GM12878 (cell line): ENCODE measurements at regions not wholly inside any gene's neighbourhood (a gene's known extent, or its start where the extent isn't known, plus 50 kb on each side); places are given as distances from the start of the nearest gene placed in this dataset.

Experiments
- ATAC-seq: fragments of 200-7000 bp; cut with Tn5 transposase; 3 replicates; pipeline ENCODE4 v1.9.1; 2020; ENCODE audit warnings: mild to moderate bottlenecking, moderate library complexity
- BruUV-seq: library from RNA; stranded (reverse); fragments of 400-500 nt; replicated peaks from 2 replicates; lab custom pipeline; 2021; lab: Mats Ljungman, UMichigan
- CTCF ChIA-PET: fragments of 300-600 bp; sonication (Branson Sonifier 250); formaldehyde crosslinking; extraction: SDS; loops from one replicate; lab custom pipeline; 2021; ENCODE audit warnings: inconsistent platforms; lab: Yijun Ruan, JAX
- POLR2A ChIA-PET: fragments of 350-600 bp; formaldehyde crosslinking; extraction: SDS; loops from one replicate; lab custom pipeline; 2021; ENCODE audit warnings: inconsistent platforms; lab: Charles Lee
- RAD21 ChIA-PET: fragments of 300-600 bp; sonication (Branson Sonifier 250); formaldehyde crosslinking; loops from one replicate; lab custom pipeline; 2023; ENCODE audit warnings: antibody characterized with exemption; ENCODE audit not compliant: unreplicated experiment; lab: Charles Lee
- SMC1A ChIA-PET: fragments of 300-600 bp; sonication (Branson Sonifier 250); formaldehyde crosslinking; loops from one replicate; lab custom pipeline; 2023; ENCODE audit not compliant: unreplicated experiment, uncharacterized antibody; lab: Charles Lee
- DNase-seq: peaks from one replicate; pipeline ENCODE4 v3.0.0-alpha.2; 2011; ENCODE audit warnings: low read depth, low spot score
- FAIRE-seq: peaks from 3 replicates; lab custom pipeline; 2011; peaks lifted over from hg19 to GRCh38; lab: Jason Lieb, UNC
- H2AFZ ChIP-seq: 2 replicates; pipeline ENCODE4 v1.6.0; 2011; ENCODE audit warnings: low read depth, low read length, control low read depth; ENCODE audit not compliant: control insufficient read depth
- H3K27ac ChIP-seq: 2 replicates; pipeline ENCODE4 v1.5.1; 2011; ENCODE audit warnings: control low read depth; ENCODE audit not compliant: control insufficient read depth, insufficient read depth
- H3K27me3 ChIP-seq, 2 experiments: replicated peaks in 1 of 2; 2 replicates each; pipeline versions ENCODE4 v1.6.0 to v1.6.1; 2011; ENCODE audit warnings: low read length in 1 of 2; ENCODE audit not compliant: control insufficient read depth in 2 of 2, insufficient read depth in 2 of 2
- H3K36me3 ChIP-seq, 2 experiments: 2 replicates each; pipeline ENCODE4 v1.5.1; 2011; ENCODE audit warnings: low read length in 1 of 2; ENCODE audit not compliant: control insufficient read depth in 2 of 2, insufficient read depth in 2 of 2
- H3K4me1 ChIP-seq: 2 replicates; pipeline ENCODE4 v1.6.1; 2011; ENCODE audit warnings: mild to moderate bottlenecking, low read length, moderate library complexity, mixed read lengths; ENCODE audit not compliant: control insufficient read depth, insufficient read depth
- H3K4me2 ChIP-seq: 2 replicates; pipeline ENCODE4 v1.6.0; 2011; ENCODE audit warnings: control low read depth; ENCODE audit not compliant: control insufficient read depth, insufficient read depth
- H3K4me3 ChIP-seq: fragments of 200-600 bp; sonication (generic); 2 replicates; pipeline ENCODE4 v1.5.1; 2016
- H3K79me2 ChIP-seq: 2 replicates; pipeline ENCODE4 v1.6.0; 2011; ENCODE audit warnings: low read length; ENCODE audit not compliant: control insufficient read depth, insufficient read depth
- H3K9ac ChIP-seq: 2 replicates; pipeline ENCODE4 v1.8.0; 2011; ENCODE audit warnings: low read length, control low read depth, mixed read lengths; ENCODE audit not compliant: control insufficient read depth, insufficient read depth
- H3K9me3 ChIP-seq: replicated peaks from 3 replicates; pipeline ENCODE4 v1.5.1; 2011; ENCODE audit warnings: mild to moderate bottlenecking, low read length; ENCODE audit not compliant: control insufficient read depth, insufficient read depth
- H4K20me1 ChIP-seq: 2 replicates; pipeline ENCODE4 v1.6.0; 2011; ENCODE audit not compliant: control insufficient read depth, insufficient read depth
- BACH1 ChIP-seq: fragments of 450-650 bp; IDR thresholded peaks from 2 replicates; pipeline ENCODE4 v1.6.1; 2017; ENCODE audit warnings: mild to moderate bottlenecking, borderline replicate concordance
- CBFB ChIP-seq: IDR thresholded peaks from 2 replicates; pipeline ENCODE4 v1.6.1; 2016; ENCODE audit warnings: antibody characterized with exemption, low read depth
- CEBPZ ChIP-seq: fragments of 150-350 bp; IDR thresholded peaks from 2 replicates; pipeline ENCODE4 v1.6.1; 2016; ENCODE audit warnings: low read depth, low read length
- CREM ChIP-seq: IDR thresholded peaks from 2 replicates; pipeline ENCODE4 v1.6.1; 2014; ENCODE audit warnings: antibody characterized with exemption, low read depth
- E2F4 ChIP-seq: IDR thresholded peaks from 2 replicates; pipeline ENCODE4 v1.6.1; 2012; ENCODE audit warnings: low read depth, low read length, improper control_type of control experiment
- EGR1 ChIP-seq, 2 experiments: IDR thresholded peaks; 1 replicate in 1 of 2; 2 replicates in 1 of 2; pipeline ENCODE4 v1.6.1; 2011 to 2012; ENCODE audit warnings: low read depth in 2 of 2, low read length in 2 of 2, borderline replicate concordance in 1 of 2, mild to moderate bottlenecking in 1 of 2, moderate library complexity in 1 of 2
- ETV6 ChIP-seq, 2 experiments: fragments of 450-650 bp in 1 of 2; IDR thresholded peaks in 1 of 2; conservative IDR thresholded peaks in 1 of 2; 2 replicates each; pipeline ENCODE4 v1.6.1; 2014; ENCODE audit warnings: antibody characterized with exemption in 1 of 2, borderline replicate concordance in 1 of 2, low read depth in 1 of 2, mild to moderate bottlenecking in 1 of 2, moderate library complexity in 1 of 2
- HSF1 ChIP-seq: fragments of 150-350 bp; IDR thresholded peaks from 2 replicates; pipeline ENCODE4 v1.6.1; 2014; ENCODE audit warnings: mild to moderate bottlenecking, low read depth, low read length
- KAT2A ChIP-seq: conservative IDR thresholded peaks from 2 replicates; pipeline ENCODE4 v1.6.1; 2011; ENCODE audit warnings: low read depth, low read length; ENCODE audit not compliant: control insufficient read depth
- MAX ChIP-seq: IDR thresholded peaks from 2 replicates; pipeline ENCODE4 v1.6.1; 2012; ENCODE audit warnings: low read depth, low read length, improper control_type of control experiment
- PML ChIP-seq: IDR thresholded peaks from 2 replicates; pipeline ENCODE4 v1.6.1; 2012; ENCODE audit warnings: low read length, inconsistent platforms
- RBBP5 ChIP-seq: fragments of 200-600 bp; sonication (generic); conservative IDR thresholded peaks from 2 replicates; pipeline ENCODE4 v1.6.1; 2016
- SREBF1 ChIP-seq: IDR thresholded peaks from 2 replicates; pipeline ENCODE4 v1.6.1; 2012; ENCODE audit warnings: mild to moderate bottlenecking, low read length
- WGBS: methylation state at CpG from one replicate; pipeline ENCODE4 v1.1.6; 2016; ENCODE audit warnings: low lambda C conversion rate; ENCODE audit not compliant: insufficient replicate concordance, insufficient coverage; ENCODE audit errors: missing lambda C conversion rate; 5-methylcytosine and 5-hydroxymethylcytosine counted together
- in situ Hi-C: fragments of 300-500 bp; cut with MboI; formaldehyde crosslinking; loops from 9 replicates; pipeline ENCODE4 v1.14.3; 2018; ENCODE audit warnings: mixed read lengths
- intact Hi-C: fragments of 100-400 bp; cut with micrococcal nuclease; formaldehyde crosslinking; loops from one replicate; pipeline ENCODE4 v1.14.2; 2022; ENCODE audit not compliant: unreplicated experiment

GRCh38 chr1:14115976-14116375 is 416.0 kb downstream of the PRDM2 start:
- intact Hi-C loops = loop anchor here (2.0 kb wide), 1 partner anchor 457 kb away; no protein-coding TSS in a partner anchor
- ATAC-seq (no peak), FAIRE-seq (no peak), DNase-seq (no peak)
- BruUV-seq = no TSS peak
- ChIA-PET RAD21 (no interaction called here), POLR2A (no interaction called here), CTCF (no interaction called here), SMC1A (no interaction called here)
- Histone ChIP-seq H3K4me3 (no peak overlapping the region), H3K4me2 (no peak overlapping the region), H2AFZ (no peak overlapping the region), H3K4me1 (no peaks in the 10 kb centered on the region), H3K27me3 (no peaks in the 10 kb centered on the region), H3K9me3 (no peaks in the 10 kb centered on the region; the same call in 2 of the 3 replicates), H3K27ac (no peak overlapping the region), H3K36me3 (no peaks in the 10 kb centered on the region), H3K9ac (no peak overlapping the region), H4K20me1 (no peaks in the 10 kb centered on the region), H3K79me2 (no peaks in the 10 kb centered on the region)
- TF ChIP-seq SREBF1 (no peak), HSF1 (no peak), RBBP5 (no peak), CEBPZ (no peak), BACH1 (no peak), PML (no peak), E2F4 (no peak), CREM (no peak), MAX (no peak), EGR1 (IDR thresholded peaks at IDR 0.05; ENCODE audit: borderline replicate concordance in 1 of 2, low read depth in 2 of 2, low read length in 2 of 2) (no peak), KAT2A (no peak), ETV6 (conservative IDR thresholded peaks at IDR 0.05 in 1 of 2, IDR thresholded peaks at IDR 0.05 in 1 of 2; ENCODE audit: borderline replicate concordance in 1 of 2, low read depth in 1 of 2) (no peak), CBFB (no peak)
- in situ Hi-C loops = no loop called here
- 29% methylated on average over 4 of the region's 4 CpGs for WGBS
